ENCODE measurements at regions not wholly inside any gene's neighbourhood (a gene's known extent, or its start where the extent isn't known, plus 50 kb on each side); places are given as distances from the start of the nearest gene placed in this dataset.
"Not testable (repeated sequence)": the region's sequence is repeated elsewhere in the genome, so short reads cannot be mapped to it uniquely, and the experiment has no call there.

DNA sequence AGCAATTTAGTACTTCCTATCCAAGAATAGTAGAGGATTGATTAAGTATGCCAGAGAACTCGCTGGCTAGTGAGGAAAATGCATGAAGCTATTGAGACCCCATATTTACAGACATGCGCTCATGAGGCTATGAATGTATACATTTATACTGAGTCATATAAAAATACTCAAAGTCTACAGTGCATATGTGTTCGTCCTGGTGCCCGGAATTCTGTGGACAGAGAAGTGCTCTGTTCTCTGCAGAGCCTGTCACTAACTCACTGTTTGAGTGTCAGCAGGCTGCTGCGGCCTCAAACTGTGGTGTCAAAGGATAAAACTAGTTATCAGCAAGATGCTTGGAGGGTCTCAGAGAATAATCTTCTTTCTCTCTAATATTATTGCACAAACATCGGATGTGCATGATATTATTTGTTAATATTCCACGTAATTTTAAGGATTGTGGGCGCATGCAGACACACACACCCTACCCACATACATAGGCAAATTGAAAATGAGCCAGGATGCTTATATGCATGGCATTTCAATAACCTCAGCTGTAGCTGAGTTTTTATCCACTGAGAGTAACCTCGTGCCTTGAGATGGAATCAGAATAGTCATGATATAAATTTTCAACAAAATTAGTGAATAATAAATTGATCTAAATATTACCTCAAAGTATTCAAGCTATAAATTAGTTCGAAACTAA, 50.0 kb upstream of the TSC22D2 start:
- no peak for DNase-seq (ENCODE audit: low read depth in 4 of 4, low spot score in 1 of 4)

GRCh38 chr3:150357140-150357539, 51.0 kb upstream of the TSC22D2 start:
- DNase-seq (ENCODE audit: low read depth in 4 of 4, low spot score in 1 of 4): no peak

DNA sequence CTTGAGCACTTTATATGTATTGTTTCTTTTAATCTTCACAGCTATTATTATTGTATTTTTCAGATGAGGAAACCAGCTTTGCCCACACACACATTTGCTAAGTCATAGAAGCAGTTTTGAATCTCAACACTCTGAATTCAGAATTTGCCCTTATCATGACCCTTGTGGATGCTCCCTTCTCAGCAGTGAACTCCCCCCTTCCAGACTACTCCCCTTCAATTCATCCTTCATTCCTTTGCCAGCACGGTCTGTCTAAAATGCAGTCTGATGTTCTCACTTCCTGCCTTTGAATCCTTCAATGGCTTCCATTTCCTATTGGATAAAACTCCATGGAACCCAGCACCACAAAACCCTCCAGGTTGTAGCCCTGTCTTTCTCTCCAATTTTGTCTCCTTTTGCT, 52.5 kb upstream of the TSC22D2 start:
- no peak for DNase-seq (ENCODE audit: low read depth in 4 of 4, low spot score in 1 of 4)

- no peak for DNase-seq (ENCODE audit: low read depth in 4 of 4, low spot score in 1 of 4)
These were observed 55.2 kb upstream of the TSC22D2 start for GRCh38 chr3:150352931-150353330.

DNA sequence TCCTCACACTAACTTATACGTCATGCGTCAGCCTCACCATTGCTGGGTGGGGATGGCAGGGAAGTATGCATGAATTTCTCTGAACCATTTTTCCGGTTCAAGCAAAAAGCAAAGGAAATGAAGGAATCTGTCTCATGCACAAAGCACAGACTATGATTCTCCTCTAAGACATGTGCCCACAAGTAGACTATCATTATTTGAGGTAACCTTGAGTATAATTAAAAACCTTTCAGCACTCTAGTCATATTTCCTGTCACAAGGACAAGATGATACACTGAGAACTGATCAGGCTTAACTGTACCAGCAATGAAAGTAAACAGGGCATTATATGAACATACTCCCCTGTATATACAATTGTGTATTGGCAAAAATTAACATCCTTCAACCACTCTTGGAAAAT, 56.7 kb upstream of the TSC22D2 start:
- no peak for DNase-seq (ENCODE audit: low read depth in 4 of 4, low spot score in 1 of 4)

DNA sequence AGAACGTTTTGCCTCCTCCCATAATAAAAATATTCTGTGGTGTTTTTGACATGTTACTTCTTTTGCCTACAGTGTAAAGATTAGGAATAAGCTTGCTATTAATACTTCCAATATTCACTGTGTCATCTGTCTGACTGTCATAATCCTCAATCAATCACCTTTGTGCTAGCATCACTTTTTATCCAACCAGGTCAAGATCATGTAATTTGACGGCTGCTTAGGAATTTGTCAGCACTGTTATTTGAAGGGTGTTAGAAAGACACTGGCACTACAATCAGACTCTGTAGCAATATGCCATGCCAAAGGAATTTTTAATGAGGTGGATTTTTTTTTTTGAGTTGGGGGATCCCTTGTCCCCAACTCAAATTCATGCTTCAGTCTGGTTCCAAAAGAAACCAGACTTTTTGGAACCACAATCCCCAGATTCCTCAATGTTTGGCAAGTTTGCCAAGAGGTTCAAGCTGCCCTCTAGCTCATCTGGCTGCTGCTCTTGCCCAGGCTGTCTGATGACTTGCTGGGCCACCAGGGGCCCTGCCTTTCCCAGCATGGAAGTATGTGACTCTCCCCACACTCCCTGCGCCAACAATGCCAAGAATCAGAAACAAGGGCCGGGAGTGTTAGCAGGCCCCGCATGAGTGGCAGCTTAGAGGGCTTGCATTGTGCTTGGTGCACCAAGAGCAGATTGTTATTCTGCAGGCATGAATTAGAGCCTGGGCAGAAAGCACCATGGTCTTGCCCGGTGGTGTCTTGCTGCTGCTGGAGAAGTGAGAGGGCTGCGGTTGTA, 58.6 kb upstream of the TSC22D2 start:
- DNase-seq (ENCODE audit: low read depth in 4 of 4, low spot score in 1 of 4): no peak

- no peak for DNase-seq (ENCODE audit: low read depth in 4 of 4, low spot score in 1 of 4)
These were observed 59.6 kb upstream of the TSC22D2 start for GRCh38 chr3:150348500-150348899.

DNA sequence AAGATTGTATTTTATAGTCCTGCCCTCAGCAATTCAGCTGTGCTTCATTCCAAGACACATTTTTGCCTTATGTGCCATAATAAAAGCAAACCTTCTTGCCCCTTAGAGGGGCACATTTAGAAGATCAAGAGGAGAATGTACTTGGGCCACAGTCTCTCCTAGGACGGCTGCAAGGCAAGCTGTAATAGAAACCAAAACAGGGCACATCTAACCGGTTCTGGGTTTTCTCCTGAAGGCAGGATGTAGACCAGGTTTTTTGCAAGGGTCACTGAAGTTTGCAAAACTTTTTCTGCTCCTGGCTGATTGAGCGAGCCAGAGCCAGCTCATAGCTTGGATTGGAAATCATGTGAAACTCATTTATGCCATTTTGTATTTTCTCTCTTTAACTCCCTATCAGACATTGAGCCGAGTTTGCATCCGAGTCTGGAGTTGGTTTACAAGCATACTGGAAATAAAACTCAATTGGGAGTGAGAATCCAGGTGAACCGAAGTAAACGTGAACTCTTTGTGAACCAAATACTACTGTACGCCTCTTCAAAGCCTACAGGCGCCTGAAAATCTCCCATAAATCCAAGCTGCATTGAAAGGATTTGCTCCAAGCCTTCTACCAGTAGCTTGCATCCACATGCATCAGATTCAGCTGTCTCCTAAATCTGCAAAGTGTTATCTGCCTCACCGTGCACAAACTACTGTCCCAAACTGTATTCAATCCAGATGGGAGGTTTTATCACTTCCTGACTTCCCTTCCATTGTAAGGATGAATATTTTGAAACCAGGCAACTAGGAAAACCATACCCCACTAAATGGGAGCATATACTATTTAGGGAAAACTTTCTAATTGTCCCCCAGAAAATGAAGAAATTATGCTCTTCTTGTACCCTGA, 60.9 kb upstream of the TSC22D2 start:
- no peak for DNase-seq (ENCODE audit: low read depth in 4 of 4, low spot score in 1 of 4)

- DNase-seq (ENCODE audit: low read depth in 4 of 4, low spot score in 1 of 4): no peak
These were observed 61.8 kb upstream of the TSC22D2 start for GRCh38 chr3:150346266-150346665.

DNA sequence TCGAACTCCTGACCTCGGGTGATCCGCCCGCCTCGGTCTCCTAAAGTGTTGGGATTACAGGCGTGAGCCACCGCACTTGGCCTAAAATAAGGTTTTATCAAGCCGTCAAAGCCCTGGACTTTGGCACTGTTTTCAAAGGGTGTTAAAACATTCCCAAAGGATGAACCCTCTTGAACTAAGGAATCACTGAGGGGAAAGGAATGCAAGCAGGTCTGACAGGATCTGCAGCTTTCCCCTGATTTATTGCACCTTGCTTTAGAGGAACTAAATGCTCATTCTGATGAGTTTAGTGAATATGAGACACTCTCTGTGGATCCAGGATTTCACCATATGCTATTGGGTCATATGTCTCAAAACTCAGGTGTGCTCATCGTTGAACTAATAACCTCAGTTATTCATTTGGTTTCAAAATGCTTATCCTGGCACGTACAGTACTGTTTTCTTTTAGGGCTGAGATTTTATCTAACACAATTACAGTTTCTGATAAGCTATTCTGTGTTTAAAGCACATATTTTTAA, 63.0 kb upstream of the TSC22D2 start:
- no peak for DNase-seq (ENCODE audit: low read depth in 4 of 4, low spot score in 1 of 4)

GRCh38 chr3:150344079-150344759, 63.9 kb upstream of the TSC22D2 start:
- DNase-seq (ENCODE audit: low read depth in 4 of 4, low spot score in 1 of 4): no peak

- DNase-seq (ENCODE audit: low read depth in 4 of 4, low spot score in 1 of 4): no peak
These were observed 65.1 kb upstream of the TSC22D2 start for GRCh38 chr3:150342896-150343467.

DNA sequence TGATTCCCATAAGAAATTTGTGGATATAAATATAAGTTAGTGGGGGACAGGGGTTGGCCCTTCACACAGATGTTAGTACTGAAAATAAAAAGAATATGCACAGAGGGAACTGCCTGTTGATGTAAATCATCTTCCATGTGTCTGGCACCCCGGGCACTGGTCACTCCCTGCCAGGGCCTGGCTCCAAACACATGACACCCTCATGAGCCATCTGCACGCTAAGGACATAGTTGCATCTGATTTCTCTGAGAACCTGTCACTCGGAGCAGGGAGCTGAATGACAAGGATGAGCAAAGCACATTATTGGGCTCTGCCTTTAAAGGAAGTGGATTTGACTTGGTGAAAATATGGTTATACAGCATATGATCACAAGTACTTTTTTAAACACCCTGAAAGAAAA, 66.2 kb upstream of the TSC22D2 start:
- DNase-seq (ENCODE audit: low read depth in 4 of 4, low spot score in 1 of 4): no peak

- DNase-seq (ENCODE audit: low read depth in 4 of 4, low spot score in 1 of 4): not testable (repeated sequence)
These were observed 71.7 kb upstream of the TSC22D2 start for GRCh38 chr3:150336363-150336762.

DNA sequence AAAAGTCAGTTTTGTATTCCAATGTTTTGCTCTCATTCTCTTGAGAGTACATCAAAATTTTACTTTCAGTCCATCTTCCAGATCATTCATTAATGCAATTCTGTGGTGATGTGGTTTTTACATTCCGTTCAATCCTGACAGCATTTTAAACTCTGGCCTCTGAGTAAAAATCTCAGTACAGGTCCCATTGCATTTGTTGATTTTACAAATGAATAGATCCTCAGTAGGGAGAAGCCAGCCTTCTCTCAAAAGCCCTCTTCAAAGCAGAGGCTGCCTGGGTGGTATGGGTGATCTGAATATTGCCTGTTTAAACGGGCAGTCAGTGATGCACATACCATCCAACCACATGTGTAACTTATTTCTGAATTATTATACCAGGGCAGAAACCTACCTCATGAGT, 72.5 kb upstream of the TSC22D2 start:
- no peak for DNase-seq (ENCODE audit: low read depth in 4 of 4, low spot score in 1 of 4)

DNA sequence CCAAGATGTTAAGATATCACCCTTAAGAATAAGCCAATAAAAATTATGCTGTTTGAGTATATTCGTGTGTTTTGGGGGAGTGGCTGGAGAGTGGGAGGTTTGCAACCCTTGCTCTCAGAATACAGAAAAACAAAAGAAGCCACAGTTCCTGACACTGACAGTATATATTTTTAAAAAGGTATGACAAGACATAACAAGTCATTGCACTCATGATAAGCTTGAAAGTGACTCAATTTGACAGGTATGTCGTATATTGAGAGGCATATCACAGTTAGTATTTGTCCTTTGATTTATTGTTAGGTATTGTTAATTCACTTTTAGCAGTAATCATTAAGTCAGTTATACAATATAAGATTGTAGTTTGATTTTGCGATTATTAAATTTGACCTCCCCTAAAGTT, 73.1 kb upstream of the TSC22D2 start:
- no peak for DNase-seq (ENCODE audit: low read depth in 4 of 4, low spot score in 1 of 4)

DNA sequence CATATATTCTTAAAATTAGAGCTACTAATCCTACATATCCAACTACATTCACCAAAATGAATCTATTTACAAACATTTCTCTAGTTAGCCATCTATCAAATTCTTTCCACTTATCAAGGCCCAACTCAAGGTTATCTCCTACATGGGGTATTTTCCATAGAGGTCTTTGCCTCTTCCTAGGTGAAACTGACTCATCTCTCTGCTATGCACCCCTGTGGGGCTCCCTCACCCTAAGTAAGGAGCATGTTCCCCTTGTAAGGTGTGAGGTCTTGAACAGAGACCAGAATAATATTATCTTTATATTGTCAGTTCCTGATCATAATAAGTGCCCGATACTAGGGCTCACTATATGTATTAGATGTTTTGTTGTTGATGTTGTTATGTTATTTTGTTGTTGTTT, 74.6 kb upstream of the TSC22D2 start:
- DNase-seq (ENCODE audit: low read depth in 4 of 4, low spot score in 1 of 4): no peak

- no peak for DNase-seq (ENCODE audit: low read depth in 4 of 4, low spot score in 1 of 4)
These were observed 76.0 kb upstream of the TSC22D2 start for GRCh38 chr3:150331978-150332568.

DNA sequence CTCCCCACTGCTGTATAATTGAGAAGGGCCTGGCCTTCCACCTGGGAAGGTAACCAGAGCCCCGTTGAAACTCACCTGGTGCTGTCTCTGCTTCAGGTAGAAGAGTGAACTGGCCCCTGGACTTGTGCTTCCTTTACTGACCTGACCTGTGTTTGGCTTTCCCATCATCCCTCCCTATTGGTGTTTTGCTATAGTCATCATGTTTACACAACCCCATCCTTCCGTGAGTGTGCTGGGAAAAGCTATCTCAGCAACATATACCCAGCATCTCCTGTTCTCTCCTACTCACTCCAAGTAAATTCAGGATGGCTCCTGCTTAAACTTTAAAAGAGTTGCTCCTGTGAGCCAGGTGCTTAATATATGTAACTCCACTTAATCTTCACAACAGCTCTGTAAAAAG, 77.2 kb upstream of the TSC22D2 start:
- DNase-seq (ENCODE audit: low read depth in 4 of 4, low spot score in 1 of 4): no peak

GRCh38 chr3:150330174-150330573, 77.9 kb upstream of the TSC22D2 start:
- no peak for DNase-seq (ENCODE audit: low read depth in 4 of 4, low spot score in 1 of 4)

Measured in stimulated activated CD4-positive, alpha-beta T cell treated with anti-CD3 and anti-CD28 coated beads, Interleukin-1b, Interleukin-23, amount 100 ng/mL, for 24 hours (primary cell).